HUDEP-2 (cell line): ENCODE measurements at regions not wholly inside any gene's neighbourhood (a gene's known extent, or its start where the extent isn't known, plus 50 kb on each side); places are given as distances from the start of the nearest gene placed in this dataset.
"Not testable (repeated sequence)": the region's sequence is repeated elsewhere in the genome, so short reads cannot be mapped to it uniquely, and the experiment has no call there.

Experiments used
- DNase-seq, 76 experiments: peaks; one replicate each; lab custom pipeline; 2025; ENCODE audit not compliant: unreplicated experiment in 76 of 76; lab: John Stamatoyannopoulos, UW

DNA sequence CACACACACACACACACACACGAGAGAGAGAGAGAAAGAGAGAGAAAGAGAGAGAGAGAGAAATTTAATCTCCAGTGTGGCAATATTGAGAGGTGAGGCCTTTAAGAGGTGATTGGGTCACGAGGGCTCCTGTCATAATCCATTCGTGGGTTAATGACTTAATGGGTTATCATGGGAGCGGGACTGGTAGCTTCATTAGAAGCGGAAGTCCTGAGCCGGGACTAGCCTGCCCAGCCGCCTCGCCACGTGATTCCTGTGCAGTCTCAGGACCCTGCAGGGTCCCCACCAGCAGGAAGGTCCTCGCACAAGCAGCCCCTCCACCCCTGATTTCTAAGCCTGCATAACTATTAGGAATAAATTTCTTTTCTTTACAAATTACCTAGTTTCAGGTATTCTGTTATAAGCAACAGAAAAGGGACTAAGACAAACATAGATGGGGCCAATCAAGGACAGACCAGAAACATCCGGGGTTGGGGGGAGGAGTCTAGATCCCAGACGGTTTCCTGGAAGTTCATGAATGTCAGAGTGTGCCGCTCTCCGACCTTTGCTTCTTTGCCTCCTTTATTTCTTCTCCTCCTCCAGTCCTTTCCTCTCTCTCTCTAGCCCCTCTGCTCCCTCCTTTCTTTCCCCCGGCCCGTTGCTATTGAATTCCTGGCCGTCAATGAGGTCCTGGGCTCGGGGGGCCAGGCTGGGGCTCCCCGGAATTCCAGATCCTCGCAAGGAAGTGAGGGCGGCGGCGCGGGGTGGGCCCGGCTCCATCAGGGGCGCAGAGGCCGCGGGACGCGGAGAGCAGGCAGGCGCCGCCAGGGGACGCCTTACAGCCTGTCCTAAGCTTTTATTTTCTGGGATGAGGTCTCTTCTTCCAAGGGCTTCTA lies 146.8 kb downstream of the CYP26A1 start:
- no peak for DNase-seq

DNA sequence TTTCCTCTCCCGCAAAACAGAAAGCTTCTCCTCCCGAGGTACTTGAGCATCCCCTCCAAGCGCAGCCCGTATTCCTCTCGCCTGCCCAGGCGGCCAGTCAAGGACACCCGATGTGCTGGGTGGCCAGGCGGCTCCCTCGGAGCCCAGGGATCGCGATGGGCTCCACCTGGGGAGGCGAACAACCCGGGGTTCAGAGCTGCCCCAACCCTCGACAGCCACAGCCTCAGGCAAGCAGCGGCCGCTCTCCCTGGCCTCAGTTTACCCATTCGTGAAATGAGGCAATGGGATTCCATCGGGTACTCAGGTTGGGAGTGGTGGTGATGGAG lies 147.4 kb downstream of the CYP26A1 start:
- DNase-seq: no peak

DNA sequence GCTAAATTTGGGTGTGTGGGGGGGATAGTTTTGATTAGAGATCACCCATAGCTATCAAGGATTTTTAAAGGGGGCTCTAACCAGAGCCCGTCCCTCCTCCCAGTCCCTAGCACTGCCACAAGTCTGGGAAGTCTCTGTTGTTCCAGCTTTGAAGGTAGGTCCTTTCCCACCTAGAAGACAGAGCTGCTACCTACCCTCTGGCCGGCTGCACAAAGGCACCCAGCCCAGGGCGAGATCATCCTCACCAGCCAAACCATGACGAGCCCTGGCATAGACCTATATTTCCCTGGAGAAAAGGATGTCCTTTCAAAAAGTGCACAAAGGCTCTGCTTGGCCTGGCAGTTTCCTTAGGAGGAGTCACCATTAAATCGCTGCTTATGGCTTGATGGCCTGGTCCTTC lies 147.8 kb downstream of the CYP26A1 start:
- DNase-seq: no peak

DNA sequence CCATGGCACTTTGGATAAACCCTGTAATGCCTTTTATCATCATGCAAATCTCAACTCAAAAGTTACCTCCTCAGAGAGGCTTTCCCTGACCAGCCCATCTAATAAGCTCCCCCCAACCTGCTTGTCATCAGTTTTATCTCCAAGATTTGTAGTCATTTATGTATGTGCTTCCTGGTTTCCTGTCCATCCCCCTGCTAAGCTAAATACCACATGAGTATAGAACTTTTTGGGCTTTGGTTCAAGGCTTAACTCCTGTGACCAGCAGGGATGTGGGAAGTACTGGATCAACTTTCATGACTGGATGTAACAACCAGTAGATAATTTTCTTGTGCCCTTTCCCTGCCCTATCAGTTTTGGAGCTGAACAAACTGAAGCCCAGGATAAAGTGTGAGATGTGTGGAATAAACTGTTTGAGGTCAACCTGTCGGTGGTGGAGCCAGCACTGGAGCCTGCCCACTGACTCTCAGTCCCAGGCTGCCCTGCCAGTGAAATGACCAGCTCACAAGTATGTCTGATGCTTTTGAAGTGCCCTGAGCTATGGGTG lies 148.6 kb downstream of the CYP26A1 start:
- DNase-seq: no peak

DNA sequence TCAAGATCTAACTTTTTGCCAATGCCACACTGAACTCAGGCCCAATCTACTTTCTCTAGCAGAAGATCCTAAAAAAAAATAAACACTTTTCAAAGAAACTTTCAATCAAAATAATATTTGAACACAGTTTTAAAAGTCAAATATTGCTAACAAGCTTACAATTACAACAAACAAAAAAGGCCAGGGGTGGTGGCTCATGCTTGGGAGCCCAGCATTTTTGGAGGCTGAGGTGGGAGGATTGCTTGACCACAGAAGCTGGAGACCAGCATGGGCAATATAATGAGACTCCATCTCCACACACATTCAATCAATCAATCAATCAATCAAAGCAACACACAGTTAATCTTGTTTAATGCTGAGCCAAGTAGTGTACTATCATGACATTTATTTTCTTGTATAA lies 149.2 kb downstream of the CYP26A1 start:
- no peak for DNase-seq

DNA sequence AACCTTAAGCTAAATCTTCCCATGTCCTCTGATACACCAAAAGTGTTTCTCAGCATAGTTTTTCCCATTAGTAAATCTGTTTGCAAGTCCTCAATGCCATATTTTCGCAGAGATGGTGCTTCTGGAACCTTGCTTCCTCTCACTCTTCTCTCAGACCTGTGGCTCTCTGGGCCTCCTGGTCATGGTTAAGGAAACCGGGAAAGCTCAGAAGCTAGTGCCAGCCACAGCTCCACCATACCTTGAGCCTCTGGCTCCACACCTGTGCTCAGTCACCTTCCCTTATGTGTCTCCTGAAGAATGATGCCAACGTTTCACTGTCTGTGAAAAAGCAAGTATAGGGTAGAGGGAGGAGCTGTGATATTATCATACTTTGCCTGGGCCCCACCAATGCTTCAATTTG lies 149.6 kb downstream of the CYP26A1 start:
- DNase-seq: no peak

DNA sequence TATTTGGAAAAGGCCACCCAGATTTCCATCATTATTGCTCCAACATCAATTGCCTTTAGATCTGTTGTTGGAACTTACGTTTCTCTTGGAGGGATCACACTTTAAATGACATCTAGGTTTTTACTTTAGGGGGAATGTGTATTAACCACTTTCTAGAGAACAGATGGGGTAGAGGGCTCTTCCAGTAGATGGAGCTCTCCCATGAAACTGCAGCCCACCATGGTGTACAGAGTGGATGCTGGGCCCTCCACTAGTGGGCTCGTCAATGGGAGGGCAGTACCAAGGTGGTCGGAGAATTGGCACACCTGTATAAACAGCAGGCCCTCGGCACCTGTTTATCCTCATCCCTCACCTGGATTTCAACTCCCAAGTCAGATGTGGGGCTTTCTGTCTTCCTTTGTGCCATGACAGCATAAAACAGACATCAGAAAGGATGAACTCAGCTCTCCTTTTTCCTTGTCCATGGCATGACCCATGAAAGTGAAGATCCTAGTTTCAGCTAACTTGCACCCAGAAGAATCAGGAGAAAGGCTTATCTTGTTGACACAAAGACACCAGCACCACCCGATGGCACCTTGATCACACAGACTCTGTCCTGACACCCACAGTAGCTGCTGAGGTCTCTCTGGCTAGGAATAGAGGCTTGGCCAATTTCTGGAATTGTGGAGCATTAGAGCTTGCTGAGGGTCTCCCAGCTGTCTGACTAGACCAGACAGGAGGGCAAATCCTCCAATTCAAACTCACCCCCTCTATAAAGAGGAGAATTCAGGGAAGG lies 150.5 kb downstream of the CYP26A1 start:
- no peak for DNase-seq

DNA sequence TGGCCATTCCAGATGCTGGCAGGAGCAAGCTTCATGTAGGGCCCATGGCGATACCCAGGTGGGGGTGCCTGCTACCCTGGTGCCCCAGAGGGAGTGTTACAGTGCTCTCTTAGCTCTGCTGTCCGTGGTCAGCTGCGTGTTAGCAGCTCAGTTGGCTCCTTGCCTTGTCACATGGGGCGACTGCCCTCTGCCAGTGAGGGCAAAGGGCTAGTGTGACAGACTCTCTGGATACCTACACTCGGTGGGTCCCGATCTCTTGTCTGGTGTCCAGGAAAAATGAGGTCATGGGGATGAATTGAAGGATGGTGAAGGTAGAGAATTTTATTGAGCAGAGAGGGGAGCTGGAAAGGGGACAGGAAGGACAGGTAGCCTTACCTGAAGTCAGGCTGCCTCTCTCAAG lies 152.2 kb downstream of the CYP26A1 start:
- DNase-seq: no peak

DNA sequence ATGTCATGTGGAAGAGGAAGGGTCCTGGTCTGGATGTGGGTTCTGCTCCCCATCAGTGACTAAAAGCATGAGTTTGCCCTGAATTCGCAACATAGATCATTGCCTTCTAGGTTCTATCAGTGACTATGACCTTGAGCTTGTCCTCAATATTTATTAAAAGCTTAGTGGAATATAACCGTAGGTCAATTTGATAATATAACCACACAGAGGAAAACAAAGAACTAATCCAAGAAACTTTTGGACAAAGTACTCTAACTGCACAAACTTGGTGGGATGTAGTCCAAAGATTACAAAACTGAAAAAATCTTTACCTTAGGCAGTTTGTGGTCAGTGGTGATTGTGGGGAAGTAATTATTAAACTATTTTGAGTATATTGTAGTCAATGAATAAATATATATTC lies 152.9 kb downstream of the CYP26A1 start:
- no peak for DNase-seq

- DNase-seq: not testable (repeated sequence)
Observed at GRCh38 chr10:93230596-93230995, 156.9 kb downstream of the CYP26A1 start.

- not testable (repeated sequence) for DNase-seq
Observed at GRCh38 chr10:93232159-93232558, 158.5 kb downstream of the CYP26A1 start.

GRCh38 chr10:93234940-93235339 lies 161.2 kb downstream of the CYP26A1 start:
- not testable (repeated sequence) for DNase-seq

DNA sequence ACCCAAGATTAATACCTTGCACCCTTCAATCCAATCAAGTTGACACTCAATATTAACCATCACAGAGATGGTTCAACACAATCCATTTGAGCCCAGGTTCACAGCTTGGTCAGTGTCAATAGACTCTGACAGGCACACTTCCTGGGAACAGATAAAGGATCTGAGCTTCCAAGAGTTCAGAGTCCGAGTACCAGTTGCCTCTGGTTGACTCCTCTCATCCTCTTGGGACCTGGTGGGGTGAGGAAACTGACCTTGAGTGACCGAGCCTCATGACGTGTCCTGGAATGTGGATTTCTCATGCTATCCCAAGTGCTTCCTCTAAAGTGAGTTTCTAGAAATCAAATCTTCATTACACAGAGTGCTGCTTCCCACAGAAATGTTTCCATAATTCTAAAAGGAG lies 162.0 kb downstream of the CYP26A1 start:
- no peak for DNase-seq

GRCh38 chr10:93236393-93237040 lies 162.8 kb downstream of the CYP26A1 start:
- DNase-seq: no peak

DNA sequence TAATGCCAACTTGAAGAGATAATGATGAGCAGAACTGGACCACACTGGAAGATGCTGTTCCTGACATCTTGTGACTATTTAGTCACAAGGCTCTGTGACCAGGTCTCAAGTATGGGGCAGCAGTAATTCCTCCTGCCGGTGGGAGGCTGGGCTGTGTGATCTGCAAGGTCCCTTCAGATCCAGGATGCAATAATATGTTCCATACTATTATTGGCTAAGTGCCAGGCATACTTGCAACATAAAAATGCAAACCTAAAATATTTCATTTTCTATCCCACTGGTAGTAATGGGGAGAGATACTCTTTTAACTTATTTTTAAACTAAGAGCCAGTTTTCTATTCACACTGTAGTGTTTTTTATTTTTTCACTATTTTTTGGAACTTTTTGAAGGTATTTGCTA lies 171.5 kb downstream of the CYP26A1 start:
- DNase-seq: no peak

DNA sequence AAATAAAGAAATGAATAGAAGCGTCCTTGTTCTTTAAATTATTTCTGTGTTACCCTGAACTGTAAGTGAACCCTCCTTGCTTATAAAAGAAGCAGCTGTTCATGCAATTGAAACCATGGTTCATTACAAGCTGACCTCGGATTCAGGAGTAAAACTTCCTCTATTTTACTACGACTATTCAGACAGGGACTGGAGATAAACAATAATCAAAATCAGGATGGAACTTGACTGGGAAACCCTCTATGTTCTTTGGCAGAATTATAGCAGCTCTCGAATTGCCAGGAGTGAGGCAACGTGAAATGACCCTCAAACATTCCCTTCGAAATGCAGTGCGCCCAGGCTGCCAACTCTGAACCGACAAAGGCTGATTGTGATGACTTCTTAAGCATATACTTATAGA lies 172.1 kb downstream of the CYP26A1 start:
- no peak for DNase-seq

DNA sequence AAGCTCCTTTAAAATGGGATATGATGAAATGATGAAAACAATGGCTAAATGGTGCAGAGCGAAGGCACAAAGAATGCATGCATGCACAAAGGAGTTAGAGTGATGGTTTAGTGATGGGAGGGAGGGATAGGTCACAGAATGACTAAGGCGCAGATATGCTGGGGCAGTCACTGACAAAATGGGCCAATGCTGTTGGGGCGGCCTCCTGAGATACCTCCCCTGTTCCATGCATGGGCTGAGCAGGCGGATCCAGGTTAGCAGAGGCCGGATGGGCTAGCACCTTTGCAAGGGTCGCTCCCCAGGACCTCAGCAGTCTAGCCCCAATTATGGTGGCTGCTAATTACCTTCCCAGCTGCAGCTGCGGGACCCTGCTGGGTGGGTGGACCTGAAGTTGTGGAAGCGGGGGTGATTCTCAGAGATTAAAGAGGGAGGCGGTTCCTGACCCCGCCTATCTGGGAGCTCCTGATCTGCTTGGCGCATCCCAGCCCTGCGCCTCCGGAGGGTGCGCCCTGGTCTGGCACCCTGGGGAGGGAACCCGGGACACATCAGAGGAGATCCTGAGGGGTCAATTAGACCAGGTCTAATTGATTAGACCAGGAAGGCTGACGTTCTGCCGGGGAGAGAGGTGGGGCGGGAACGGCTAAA lies 175.0 kb downstream of the CYP26A1 start:
- no peak for DNase-seq

DNA sequence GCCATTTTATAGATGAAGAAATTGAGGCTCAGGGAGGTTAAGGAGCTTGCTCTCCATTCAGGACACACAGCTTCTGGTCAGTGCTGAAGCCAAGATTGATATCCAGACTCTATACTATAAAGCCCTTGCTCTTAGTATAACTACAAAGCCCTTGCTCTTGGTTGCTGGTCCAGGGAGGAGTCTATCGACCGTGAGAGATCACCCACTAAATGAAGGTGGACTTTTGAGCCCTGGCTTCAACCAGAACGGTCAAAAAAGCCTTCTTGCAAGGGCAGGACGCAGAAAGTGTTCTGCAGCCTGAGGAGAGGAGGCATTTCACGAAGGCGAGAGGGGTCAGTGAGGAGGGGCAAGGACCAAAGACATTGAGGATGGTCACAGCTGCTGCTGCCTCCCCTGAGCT lies 176.3 kb downstream of the CYP26A1 start:
- no peak for DNase-seq

DNA sequence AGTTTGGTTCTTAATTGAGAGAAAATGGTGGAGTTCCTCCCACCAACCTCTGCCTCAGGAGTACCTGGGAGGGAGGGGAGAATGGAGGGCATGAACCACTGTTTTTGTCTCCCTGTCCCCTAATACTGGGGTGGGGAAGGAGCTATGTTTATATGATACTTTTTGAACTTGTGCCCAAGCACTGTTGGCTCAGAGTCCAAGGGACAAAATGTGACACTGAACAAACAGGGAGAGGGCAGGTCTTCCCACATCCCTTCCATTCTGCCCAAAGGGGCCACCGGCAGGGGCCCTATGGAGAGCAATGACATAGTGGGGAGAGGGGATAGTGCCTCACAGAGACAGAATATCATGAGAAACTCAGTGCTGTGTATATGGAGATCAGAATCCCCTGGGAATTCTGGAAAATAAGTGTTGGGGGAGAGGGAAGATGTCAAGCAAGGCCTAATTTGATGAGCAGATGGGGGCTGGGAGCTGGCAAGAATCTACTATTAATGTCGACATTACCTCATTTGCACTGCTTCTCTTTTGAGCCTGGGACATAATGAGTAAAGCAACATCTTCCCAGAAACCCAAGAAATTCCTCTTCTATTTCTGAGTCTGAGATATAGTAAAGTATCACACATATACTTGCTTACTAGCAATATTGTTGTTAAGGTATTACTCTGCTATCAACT lies 180.6 kb downstream of the CYP26A1 start:
- no peak for DNase-seq

GRCh38 chr10:93255546-93255945 lies 181.9 kb downstream of the CYP26A1 start:
- no peak for DNase-seq
